ENCODE measurements at regions not wholly inside any gene's neighbourhood (a gene's known extent, or its start where the extent isn't known, plus 50 kb on each side); places are given as distances from the start of the nearest gene placed in this dataset.

DNA sequence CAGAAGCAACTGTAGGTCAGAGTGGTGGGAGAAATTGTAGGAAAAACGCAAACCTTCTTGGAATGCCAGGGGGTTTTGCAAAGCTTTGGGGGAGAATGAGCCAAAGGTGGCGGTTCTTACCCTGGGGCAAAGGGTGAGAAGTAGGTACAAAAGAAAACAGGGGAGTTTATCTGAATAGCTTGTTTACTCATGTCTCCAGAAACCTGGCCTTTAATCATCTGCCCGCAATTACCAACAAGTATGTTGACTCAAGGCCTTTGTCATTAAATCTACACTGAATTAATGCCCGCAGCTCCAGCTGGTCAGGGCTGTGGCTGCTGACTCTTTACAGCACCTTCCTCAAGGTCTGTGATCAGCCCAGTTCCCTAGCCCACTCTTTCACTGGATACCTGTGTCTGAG, 320.1 kb downstream of the CBLN1 start:
- H2AFZ ChIP-seq (ENCODE audit: low read depth), result no peak overlapping the region
- peaks cover 3 to 5% of the 10 kb centered on the region in 2 experiments; a peak in 2 of 4 replicates for H3K4me1 ChIP-seq (ENCODE audit: control insufficient read depth in 1 of 2, insufficient read depth in 2 of 2, low read depth in 1 of 2, low read length in 1 of 2)
- H3K36me3 ChIP-seq (replicated peaks in 1 of 2; ENCODE audit: control insufficient read depth in 1 of 2, insufficient read depth in 2 of 2, low read length in 1 of 2), result no peaks in the 10 kb centered on the region
- DNase-seq, result no peak
- no peaks in the 10 kb centered on the region for H3K79me2 ChIP-seq (ENCODE audit: insufficient read depth)
- no peaks in the 10 kb centered on the region for H4K20me1 ChIP-seq (ENCODE audit: insufficient read depth)
- H3K27me3 ChIP-seq (ENCODE audit: insufficient read depth), result no peaks in the 10 kb centered on the region
- ChIA-PET POLR2A (no interaction called here), CTCF (no interaction called here)
- no peak overlapping the region for H3K9ac ChIP-seq
- no peak overlapping the region for H3K4me2 ChIP-seq
- no peak overlapping the region for H3K27ac ChIP-seq (ENCODE audit: low read depth in 2 of 2, low read length in 1 of 2)
- WGBS (ENCODE audit: low lambda C conversion rate), result 49% methylated on average over 4 of the region's 4 CpGs
- H3F3A ChIP-seq (replicated peaks; ENCODE audit: insufficient read depth), result peaks cover 5% of the 10 kb centered on the region
- H3K4me3 ChIP-seq (ENCODE audit: low read depth in 2 of 2, low read length in 1 of 2), result no peak overlapping the region
- TF ChIP-seq NRF1 (IDR thresholded peaks at IDR 0.05; ENCODE audit: low read depth, low read length) (no peak), FOXJ3 (CRISPR knock-in tag; IDR thresholded peaks at IDR 0.05) (no peak), FOSL2 (IDR thresholded peaks at IDR 0.05; ENCODE audit: borderline replicate concordance, low read depth) (no peak), SIN3A (IDR thresholded peaks at IDR 0.05; ENCODE audit: borderline replicate concordance, low read depth, low read length) (no peak), RFX5 (IDR thresholded peaks at IDR 0.05; ENCODE audit: low read length) (no peak), GATA2 (CRISPR knock-in tag; IDR thresholded peaks at IDR 0.05) (no peak), TCF12 (IDR thresholded peaks at IDR 0.05) (no peak), TEAD4 (IDR thresholded peaks at IDR 0.05; ENCODE audit: borderline replicate concordance, insufficient read depth) (no peak), RCOR1 (IDR thresholded peaks at IDR 0.05; ENCODE audit: low read length) (no peak), EZH2phosphoT487 (IDR thresholded peaks at IDR 0.05; ENCODE audit: borderline replicate concordance, low read depth) (no peak), RAD21 (IDR thresholded peaks at IDR 0.05; ENCODE audit: low read length) (no peak), ELF1 (IDR thresholded peaks at IDR 0.05) (no peak), FOXM1 (IDR thresholded peaks at IDR 0.05; ENCODE audit: low read depth) (no peak)
- TF ChIP-seq, protein P1, sequence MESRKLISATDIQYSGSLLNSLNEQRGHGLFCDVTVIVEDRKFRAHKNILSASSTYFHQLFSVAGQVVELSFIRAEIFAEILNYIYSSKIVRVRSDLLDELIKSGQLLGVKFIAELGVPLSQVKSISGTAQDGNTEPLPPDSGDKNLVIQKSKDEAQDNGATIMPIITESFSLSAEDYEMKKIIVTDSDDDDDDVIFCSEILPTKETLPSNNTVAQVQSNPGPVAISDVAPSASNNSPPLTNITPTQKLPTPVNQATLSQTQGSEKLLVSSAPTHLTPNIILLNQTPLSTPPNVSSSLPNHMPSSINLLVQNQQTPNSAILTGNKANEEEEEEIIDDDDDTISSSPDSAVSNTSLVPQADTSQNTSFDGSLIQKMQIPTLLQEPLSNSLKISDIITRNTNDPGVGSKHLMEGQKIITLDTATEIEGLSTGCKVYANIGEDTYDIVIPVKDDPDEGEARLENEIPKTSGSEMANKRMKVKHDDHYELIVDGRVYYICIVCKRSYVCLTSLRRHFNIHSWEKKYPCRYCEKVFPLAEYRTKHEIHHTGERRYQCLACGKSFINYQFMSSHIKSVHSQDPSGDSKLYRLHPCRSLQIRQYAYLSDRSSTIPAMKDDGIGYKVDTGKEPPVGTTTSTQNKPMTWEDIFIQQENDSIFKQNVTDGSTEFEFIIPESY (IDR thresholded peaks at IDR 0.05; ENCODE audit: borderline replicate concordance, low read depth), result no peak
- TF ChIP-seq, protein P2, sequence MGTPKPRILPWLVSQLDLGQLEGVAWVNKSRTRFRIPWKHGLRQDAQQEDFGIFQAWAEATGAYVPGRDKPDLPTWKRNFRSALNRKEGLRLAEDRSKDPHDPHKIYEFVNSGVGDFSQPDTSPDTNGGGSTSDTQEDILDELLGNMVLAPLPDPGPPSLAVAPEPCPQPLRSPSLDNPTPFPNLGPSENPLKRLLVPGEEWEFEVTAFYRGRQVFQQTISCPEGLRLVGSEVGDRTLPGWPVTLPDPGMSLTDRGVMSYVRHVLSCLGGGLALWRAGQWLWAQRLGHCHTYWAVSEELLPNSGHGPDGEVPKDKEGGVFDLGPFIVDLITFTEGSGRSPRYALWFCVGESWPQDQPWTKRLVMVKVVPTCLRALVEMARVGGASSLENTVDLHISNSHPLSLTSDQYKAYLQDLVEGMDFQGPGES (IDR thresholded peaks at IDR 0.05; ENCODE audit: low read depth, low read length), result no peak
- TF ChIP-seq, protein P3, sequence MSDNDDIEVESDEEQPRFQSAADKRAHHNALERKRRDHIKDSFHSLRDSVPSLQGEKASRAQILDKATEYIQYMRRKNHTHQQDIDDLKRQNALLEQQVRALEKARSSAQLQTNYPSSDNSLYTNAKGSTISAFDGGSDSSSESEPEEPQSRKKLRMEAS (IDR thresholded peaks at IDR 0.05; ENCODE audit: low read depth), result no peak
- TF ChIP-seq, protein P4, sequence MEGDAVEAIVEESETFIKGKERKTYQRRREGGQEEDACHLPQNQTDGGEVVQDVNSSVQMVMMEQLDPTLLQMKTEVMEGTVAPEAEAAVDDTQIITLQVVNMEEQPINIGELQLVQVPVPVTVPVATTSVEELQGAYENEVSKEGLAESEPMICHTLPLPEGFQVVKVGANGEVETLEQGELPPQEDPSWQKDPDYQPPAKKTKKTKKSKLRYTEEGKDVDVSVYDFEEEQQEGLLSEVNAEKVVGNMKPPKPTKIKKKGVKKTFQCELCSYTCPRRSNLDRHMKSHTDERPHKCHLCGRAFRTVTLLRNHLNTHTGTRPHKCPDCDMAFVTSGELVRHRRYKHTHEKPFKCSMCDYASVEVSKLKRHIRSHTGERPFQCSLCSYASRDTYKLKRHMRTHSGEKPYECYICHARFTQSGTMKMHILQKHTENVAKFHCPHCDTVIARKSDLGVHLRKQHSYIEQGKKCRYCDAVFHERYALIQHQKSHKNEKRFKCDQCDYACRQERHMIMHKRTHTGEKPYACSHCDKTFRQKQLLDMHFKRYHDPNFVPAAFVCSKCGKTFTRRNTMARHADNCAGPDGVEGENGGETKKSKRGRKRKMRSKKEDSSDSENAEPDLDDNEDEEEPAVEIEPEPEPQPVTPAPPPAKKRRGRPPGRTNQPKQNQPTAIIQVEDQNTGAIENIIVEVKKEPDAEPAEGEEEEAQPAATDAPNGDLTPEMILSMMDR (IDR thresholded peaks at IDR 0.05), result no peak
- TF ChIP-seq, protein P5, sequence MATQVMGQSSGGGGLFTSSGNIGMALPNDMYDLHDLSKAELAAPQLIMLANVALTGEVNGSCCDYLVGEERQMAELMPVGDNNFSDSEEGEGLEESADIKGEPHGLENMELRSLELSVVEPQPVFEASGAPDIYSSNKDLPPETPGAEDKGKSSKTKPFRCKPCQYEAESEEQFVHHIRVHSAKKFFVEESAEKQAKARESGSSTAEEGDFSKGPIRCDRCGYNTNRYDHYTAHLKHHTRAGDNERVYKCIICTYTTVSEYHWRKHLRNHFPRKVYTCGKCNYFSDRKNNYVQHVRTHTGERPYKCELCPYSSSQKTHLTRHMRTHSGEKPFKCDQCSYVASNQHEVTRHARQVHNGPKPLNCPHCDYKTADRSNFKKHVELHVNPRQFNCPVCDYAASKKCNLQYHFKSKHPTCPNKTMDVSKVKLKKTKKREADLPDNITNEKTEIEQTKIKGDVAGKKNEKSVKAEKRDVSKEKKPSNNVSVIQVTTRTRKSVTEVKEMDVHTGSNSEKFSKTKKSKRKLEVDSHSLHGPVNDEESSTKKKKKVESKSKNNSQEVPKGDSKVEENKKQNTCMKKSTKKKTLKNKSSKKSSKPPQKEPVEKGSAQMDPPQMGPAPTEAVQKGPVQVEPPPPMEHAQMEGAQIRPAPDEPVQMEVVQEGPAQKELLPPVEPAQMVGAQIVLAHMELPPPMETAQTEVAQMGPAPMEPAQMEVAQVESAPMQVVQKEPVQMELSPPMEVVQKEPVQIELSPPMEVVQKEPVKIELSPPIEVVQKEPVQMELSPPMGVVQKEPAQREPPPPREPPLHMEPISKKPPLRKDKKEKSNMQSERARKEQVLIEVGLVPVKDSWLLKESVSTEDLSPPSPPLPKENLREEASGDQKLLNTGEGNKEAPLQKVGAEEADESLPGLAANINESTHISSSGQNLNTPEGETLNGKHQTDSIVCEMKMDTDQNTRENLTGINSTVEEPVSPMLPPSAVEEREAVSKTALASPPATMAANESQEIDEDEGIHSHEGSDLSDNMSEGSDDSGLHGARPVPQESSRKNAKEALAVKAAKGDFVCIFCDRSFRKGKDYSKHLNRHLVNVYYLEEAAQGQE (IDR thresholded peaks at IDR 0.05; ENCODE audit: low read depth, low read length), result no peak
- H3K9me2 ChIP-seq, result no peaks in the 10 kb centered on the region
- no peaks in the 10 kb centered on the region for H3K9me3 ChIP-seq
